RWPE1 (cell line): ENCODE measurements at regions not wholly inside any gene's neighbourhood (a gene's known extent, or its start where the extent isn't known, plus 50 kb on each side); places are given as distances from the start of the nearest gene placed in this dataset.
A peak's percentile ranks its signal among the peaks of the same experiment; 100 is the strongest.
"Not testable (repeated sequence)": the region's sequence is repeated elsewhere in the genome, so short reads cannot be mapped to it uniquely, and the experiment has no call there.

Experiments used
- CTCF ChIA-PET: fragments of 350-600 bp; sonication (Branson Sonifier 250); formaldehyde crosslinking; extraction: SDS; loops from one replicate; lab custom pipeline; 2021; lab: Yijun Ruan, JAX
- POLR2A ChIA-PET: fragments of 400-600 bp; formaldehyde crosslinking; extraction: SDS; loops from one replicate; lab custom pipeline; 2020; ENCODE audit warnings: antibody characterized with exemption; ENCODE audit not compliant: low non-redundant PET; lab: Yijun Ruan, JAX
- DNase-seq: peaks from one replicate; pipeline ENCODE4 v3.0.0; 2012; ENCODE audit warnings: low spot score
- H3K27ac ChIP-seq: fragments of 450-650 bp; 2 replicates; pipeline ENCODE4 v1.5.1; 2017
- TF ChIP-seq, protein P1 (sequence below): fragments of 450-650 bp; conservative IDR thresholded peaks from 2 replicates; pipeline ENCODE4 v1.5.1; 2017; ENCODE audit warnings: low read depth, mild to moderate bottlenecking

- POLR2A ChIA-PET = no interaction called here
- peak; percentile 79 for DNase-seq
Observed at GRCh38 chr10:37488792-37489657, 363.6 kb downstream of the ANKRD30A start.

DNA sequence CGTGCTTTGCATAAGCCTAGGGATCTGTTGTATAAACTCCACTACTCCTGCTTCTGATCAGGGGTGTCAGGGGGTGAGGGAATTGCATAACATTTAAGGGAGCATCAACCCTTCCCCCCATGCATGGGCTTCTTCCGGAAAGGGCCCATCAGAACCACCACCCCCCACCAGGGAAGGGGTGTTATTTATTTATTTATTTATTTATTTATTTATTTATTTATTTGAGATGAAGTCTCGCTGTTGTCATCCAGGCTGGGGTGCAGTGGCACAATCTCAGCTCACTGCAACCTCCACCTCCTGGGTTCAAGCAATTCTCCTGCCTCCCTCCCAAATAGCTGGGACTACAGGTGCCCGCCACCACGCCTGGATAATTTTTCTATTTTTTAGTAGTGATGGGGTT lies 355.2 kb downstream of the ANKRD30A start:
- H3K27ac ChIP-seq, POLR2A ChIA-PET, DNase-seq, CTCF ChIA-PET: not testable (repeated sequence)

More at GRCh38 chr10:37488792-37489657, 363.6 kb downstream of the ANKRD30A start:
- CTCF ChIA-PET = interaction anchor here (0.5 kb wide), 1 partner anchor 842 kb away, joined by 3 read pairs; no protein-coding TSS in a partner anchor
- peak overlapping the region; percentile 82 for H3K27ac ChIP-seq
- TF ChIP-seq, protein P1, sequence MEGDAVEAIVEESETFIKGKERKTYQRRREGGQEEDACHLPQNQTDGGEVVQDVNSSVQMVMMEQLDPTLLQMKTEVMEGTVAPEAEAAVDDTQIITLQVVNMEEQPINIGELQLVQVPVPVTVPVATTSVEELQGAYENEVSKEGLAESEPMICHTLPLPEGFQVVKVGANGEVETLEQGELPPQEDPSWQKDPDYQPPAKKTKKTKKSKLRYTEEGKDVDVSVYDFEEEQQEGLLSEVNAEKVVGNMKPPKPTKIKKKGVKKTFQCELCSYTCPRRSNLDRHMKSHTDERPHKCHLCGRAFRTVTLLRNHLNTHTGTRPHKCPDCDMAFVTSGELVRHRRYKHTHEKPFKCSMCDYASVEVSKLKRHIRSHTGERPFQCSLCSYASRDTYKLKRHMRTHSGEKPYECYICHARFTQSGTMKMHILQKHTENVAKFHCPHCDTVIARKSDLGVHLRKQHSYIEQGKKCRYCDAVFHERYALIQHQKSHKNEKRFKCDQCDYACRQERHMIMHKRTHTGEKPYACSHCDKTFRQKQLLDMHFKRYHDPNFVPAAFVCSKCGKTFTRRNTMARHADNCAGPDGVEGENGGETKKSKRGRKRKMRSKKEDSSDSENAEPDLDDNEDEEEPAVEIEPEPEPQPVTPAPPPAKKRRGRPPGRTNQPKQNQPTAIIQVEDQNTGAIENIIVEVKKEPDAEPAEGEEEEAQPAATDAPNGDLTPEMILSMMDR = no peak

DNA sequence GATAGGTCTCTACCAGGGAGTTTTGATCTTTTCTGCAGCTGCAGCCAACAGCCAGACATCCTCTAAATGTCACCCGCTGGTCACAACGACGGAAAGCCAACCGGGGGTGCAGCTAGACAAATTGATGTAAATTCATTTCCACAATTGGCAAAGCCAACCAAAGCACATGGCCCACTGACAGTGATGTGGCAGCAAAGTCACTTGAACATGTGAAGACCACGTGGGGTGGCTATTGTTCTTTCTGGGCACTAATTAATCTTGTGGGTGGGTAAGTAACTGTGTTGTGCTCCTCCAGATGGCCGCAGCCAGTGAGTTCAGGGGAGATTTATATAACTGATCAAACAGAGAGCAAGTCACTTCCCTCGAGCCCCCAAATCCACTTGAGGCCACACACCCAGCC lies 354.1 kb downstream of the ANKRD30A start:
- TF ChIP-seq, protein P1 = no peak
- no peak for DNase-seq
- no peak overlapping the region for H3K27ac ChIP-seq
- POLR2A ChIA-PET = no interaction called here
- CTCF ChIA-PET = no interaction called here

GRCh38 chr10:37478381-37478780 lies 353.0 kb downstream of the ANKRD30A start:
- TF ChIP-seq, protein P1 = no peak

DNA sequence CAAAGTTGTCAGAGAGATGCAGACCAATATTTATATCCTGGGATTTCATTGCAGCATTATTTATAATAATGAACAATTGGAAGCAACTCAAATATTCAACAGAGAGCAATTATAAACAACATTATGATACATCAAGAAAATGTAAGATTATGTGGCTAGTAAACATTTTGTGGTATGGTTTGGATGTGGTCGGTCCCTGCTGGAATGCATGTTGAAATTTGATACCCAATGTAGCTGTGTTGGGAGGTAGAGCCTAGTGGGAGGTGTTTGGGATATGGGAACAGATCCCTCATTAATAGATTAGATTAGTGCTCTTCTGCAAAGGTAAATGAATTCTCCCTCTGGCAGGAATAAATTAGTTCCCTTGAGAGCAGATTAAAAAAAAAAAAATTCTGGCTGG lies 350.9 kb downstream of the ANKRD30A start:
- TF ChIP-seq, protein P1 = no peak
- H3K27ac ChIP-seq = no peak overlapping the region
- no peak for DNase-seq
- ChIA-PET POLR2A (no interaction called here), CTCF (no interaction called here)

More at GRCh38 chr10:37478381-37478780, 353.0 kb downstream of the ANKRD30A start:
- CTCF ChIA-PET = no interaction called here
- H3K27ac ChIP-seq = peak overlapping the region; percentile 40
- DNase-seq = no peak
- POLR2A ChIA-PET = no interaction called here

DNA sequence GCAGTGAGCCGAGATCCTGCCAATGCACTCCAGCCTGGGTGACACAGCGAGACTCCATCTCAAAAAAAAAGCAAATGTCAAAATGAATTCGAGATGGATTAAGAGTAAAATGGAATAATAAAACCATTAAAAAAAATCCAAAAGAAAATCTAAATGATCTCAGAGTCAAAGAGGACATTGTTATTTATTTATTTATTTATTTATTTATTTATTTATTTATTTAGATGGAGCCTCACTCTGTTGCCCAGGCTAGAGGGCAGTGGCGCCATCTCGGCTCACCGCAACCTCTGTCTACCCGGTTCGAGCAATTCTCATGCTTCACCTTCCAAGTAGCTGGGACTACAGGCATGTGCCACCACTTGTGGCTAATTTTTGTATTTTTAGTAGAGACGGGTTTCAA lies 349.2 kb downstream of the ANKRD30A start:
- CTCF ChIA-PET = interaction anchor here (0.5 kb wide), 1 partner anchor 723 kb away, joined by 3 read pairs; no protein-coding TSS in a partner anchor
- TF ChIP-seq, protein P1 = no peak
- no peak for DNase-seq
- H3K27ac ChIP-seq = no peak overlapping the region
- POLR2A ChIA-PET = no interaction called here

GRCh38 chr10:37473906-37474305 lies 348.5 kb downstream of the ANKRD30A start:
- TF ChIP-seq, protein P1 = no peak
- POLR2A ChIA-PET = no interaction called here
- CTCF ChIA-PET = no interaction called here
- DNase-seq = no peak
- H3K27ac ChIP-seq = no peak overlapping the region
